Right kidney (tissue), 1 donor: ENCODE measurements at regions not wholly inside any gene's neighbourhood (a gene's known extent, or its start where the extent isn't known, plus 50 kb on each side); places are given as distances from the start of the nearest gene placed in this dataset.
"Not testable (repeated sequence)": the region's sequence is repeated elsewhere in the genome, so short reads cannot be mapped to it uniquely, and the experiment has no call there.

Experiments
- DNase-seq: peaks from one replicate; pipeline ENCODE4 v3.0.0-alpha.2; 2016

- no peak for DNase-seq
Measured at GRCh38 chr3:150327678-150328653, 80.1 kb upstream of the TSC22D2 start.

GRCh38 chr3:150324788-150325187 is 83.3 kb upstream of the TSC22D2 start:
- no peak for DNase-seq

GRCh38 chr3:150324245-150324644 is 83.9 kb upstream of the TSC22D2 start:
- DNase-seq: no peak

GRCh38 chr3:150323770-150324169 is 84.3 kb upstream of the TSC22D2 start:
- DNase-seq: no peak

GRCh38 chr3:150323091-150323490 is 85.0 kb upstream of the TSC22D2 start:
- not testable (repeated sequence) for DNase-seq

GRCh38 chr3:150320971-150321370 is 87.1 kb upstream of the TSC22D2 start:
- DNase-seq: not testable (repeated sequence)

- DNase-seq: no peak
Measured at GRCh38 chr3:150319900-150320299, 88.2 kb upstream of the TSC22D2 start.

- DNase-seq: no peak
Measured at GRCh38 chr3:150317469-150317868, 90.6 kb upstream of the TSC22D2 start.

GRCh38 chr3:150315721-150316120 is 92.4 kb upstream of the TSC22D2 start:
- DNase-seq: no peak

GRCh38 chr3:150314248-150315004 is 93.7 kb upstream of the TSC22D2 start:
- DNase-seq: no peak

GRCh38 chr3:150312018-150312657 is 96.0 kb upstream of the TSC22D2 start:
- no peak for DNase-seq

GRCh38 chr3:150311156-150311555 is 96.9 kb upstream of the TSC22D2 start:
- DNase-seq: no peak

GRCh38 chr3:150309557-150309956 is 98.5 kb upstream of the TSC22D2 start:
- no peak for DNase-seq

- DNase-seq: no peak
Measured at GRCh38 chr3:150309257-150309542, 98.9 kb upstream of the TSC22D2 start.

GRCh38 chr3:150308481-150309256 is 99.4 kb upstream of the TSC22D2 start:
- no peak for DNase-seq

GRCh38 chr3:150308037-150308319 is 100.1 kb upstream of the TSC22D2 start:
- no peak for DNase-seq

- DNase-seq: no peak
Measured at GRCh38 chr3:150307311-150308036, 100.6 kb upstream of the TSC22D2 start.

GRCh38 chr3:150306906-150307305 is 101.2 kb upstream of the TSC22D2 start:
- DNase-seq: no peak

- no peak for DNase-seq
Measured at GRCh38 chr3:150306083-150306482, 102.0 kb upstream of the TSC22D2 start.

- no peak for DNase-seq
Measured at GRCh38 chr3:150303768-150304167, 104.3 kb upstream of the TSC22D2 start.

- no peak for DNase-seq
Measured at GRCh38 chr3:150302246-150302645, 105.9 kb upstream of the TSC22D2 start.
